NCI-H82 (cell line): ENCODE measurements at regions not wholly inside any gene's neighbourhood (a gene's known extent, or its start where the extent isn't known, plus 50 kb on each side); places are given as distances from the start of the nearest gene placed in this dataset.
"Not testable (repeated sequence)": the region's sequence is repeated elsewhere in the genome, so short reads cannot be mapped to it uniquely, and the experiment has no call there.

ENCODE experiments used
- DNase-seq: peaks from one replicate; lab custom pipeline; 2025; lab: John Stamatoyannopoulos, UW

- DNase-seq, result peak; percentile 27
Measured at GRCh38 chr5:83404182-83404716, 67.3 kb upstream of the VCAN start.

- no peak for DNase-seq
Measured at GRCh38 chr5:83405662-83406061, 65.9 kb upstream of the VCAN start.

GRCh38 chr5:83406906-83407305 lies 64.6 kb upstream of the VCAN start:
- DNase-seq, result no peak

GRCh38 chr5:83407931-83408330 lies 63.6 kb upstream of the VCAN start:
- DNase-seq, result no peak

- no peak for DNase-seq
Measured at GRCh38 chr5:83408719-83409118, 62.8 kb upstream of the VCAN start.

GRCh38 chr5:83409776-83410175 lies 61.8 kb upstream of the VCAN start:
- not testable (repeated sequence) for DNase-seq

- not testable (repeated sequence) for DNase-seq
Measured at GRCh38 chr5:83410319-83410718, 61.2 kb upstream of the VCAN start.

GRCh38 chr5:83414601-83415000 lies 56.9 kb upstream of the VCAN start:
- no peak for DNase-seq

- DNase-seq, result no peak
Measured at GRCh38 chr5:83417884-83418283, 53.7 kb upstream of the VCAN start.

GRCh38 chr5:83418356-83419321 lies 52.9 kb upstream of the VCAN start:
- no peak for DNase-seq
